ENCODE measurements at regions not wholly inside any gene's neighbourhood (a gene's known extent, or its start where the extent isn't known, plus 50 kb on each side); places are given as distances from the start of the nearest gene placed in this dataset.

- no peak for TF ChIP-seq CHD7 (IDR thresholded peaks at IDR 0.05; ENCODE audit: low read depth, low read length)
- TF ChIP-seq RBM22 (IDR thresholded peaks at IDR 0.05; ENCODE audit: low read depth, low read length, poor library complexity, severe bottlenecking): no peak
- TF ChIP-seq SLC30A9 (CRISPR knock-in tag; IDR thresholded peaks at IDR 0.05): no peak
- TF ChIP-seq ZFP1 (CRISPR knock-in tag; IDR thresholded peaks at IDR 0.05): no peak
- no peak; the same call in 1 of the 2 replicates for TF ChIP-seq CHAMP1 (IDR thresholded peaks at IDR 0.05)
- no peak for TF ChIP-seq CHD4 (IDR thresholded peaks at IDR 0.05; ENCODE audit: insufficient read depth, insufficient replicate concordance, low read depth, low read length, poor library complexity, severe bottlenecking)
- TF ChIP-seq ATF7 (IDR thresholded peaks at IDR 0.05): 0 out of 2 replicates have a peak, but pooled peaks have one; percentile 22
- no peak for TF ChIP-seq NR1H2 (CRISPR knock-in tag; IDR thresholded peaks at IDR 0.05)
- no peak for TF ChIP-seq THAP12 (CRISPR knock-in tag; IDR thresholded peaks at IDR 0.05)
- peak; percentile 38 to 66; a peak in 3 of 4 replicates for TF ChIP-seq TRIM24 (IDR thresholded peaks at IDR 0.05)
- TF ChIP-seq BRD9 (IDR thresholded peaks at IDR 0.05; ENCODE audit: low read depth, partially characterized antibody): peak; percentile 87
- TF ChIP-seq RCOR1 (IDR thresholded peaks at IDR 0.05; ENCODE audit: borderline replicate concordance in 1 of 2, low read depth in 2 of 2, low read length in 2 of 2): peak; percentile 61 to 97; a peak in 3 of 4 replicates
Measured at GRCh38 chr10:30553018-30553625, 76.4 kb downstream of the LYZL2 start (continued).

Measured in K562 (cell line).